HCT116 (cell line): ENCODE measurements at regions not wholly inside any gene's neighbourhood (a gene's known extent, or its start where the extent isn't known, plus 50 kb on each side); places are given as distances from the start of the nearest gene placed in this dataset.

Source experiments
- ATAC-seq: fragments of 200-7000 bp; cut with Tn5 transposase; 2 replicates; pipeline ENCODE4 v1.9.1; 2020; ENCODE audit warnings: mild to moderate bottlenecking, moderate library complexity
- BruUV-seq: library from RNA; stranded (reverse); fragments of 400-500 nt; replicated peaks from 2 replicates; lab custom pipeline; 2021; lab: Mats Ljungman, UMichigan
- CTCF ChIA-PET: fragments of 300-600 bp; sonication (Branson Sonifier 250); formaldehyde crosslinking; loops from one replicate; lab custom pipeline; 2021; ENCODE audit warnings: antibody characterized with exemption; lab: Charles Lee
- POLR2A ChIA-PET: fragments of 300-600, 350-600 bp; sonication (Branson Sonifier 250); formaldehyde crosslinking; loops from one replicate; lab custom pipeline; 2021; ENCODE audit warnings: antibody characterized with exemption; lab: Charles Lee
- RAD21 ChIA-PET, 2 experiments: fragments of 300-600 bp; sonication (Branson Sonifier 250); formaldehyde crosslinking; loops; one replicate each; lab custom pipeline; 2023; ENCODE audit warnings: low total read pairs in 2 of 2; ENCODE audit not compliant: uncharacterized antibody in 2 of 2, unreplicated experiment in 2 of 2, low non-redundant PET in 1 of 2; lab: Charles Lee
- DNase-seq: peaks from one replicate; pipeline ENCODE4 v3.0.0-alpha.2; 2010; ENCODE audit warnings: low read depth, low spot score
- H2AFZ ChIP-seq: fragments of 200-600 bp; shearing (Covaris generic), sonication (generic); 2 replicates; pipeline ENCODE4 v1.6.1; 2017; ENCODE audit warnings: low read depth, mixed run types, mixed read lengths, antibody characterized with exemption, low read length; ENCODE audit not compliant: poor library complexity, severe bottlenecking
- H3K27ac ChIP-seq: 2 replicates; pipeline ENCODE4 v1.5.1; 2012; ENCODE audit warnings: low read depth, low read length
- H3K27me3 ChIP-seq: fragments of 200-600 bp; sonication (generic); 2 replicates; pipeline ENCODE4 v1.6.1; 2016; ENCODE audit warnings: mixed run types, low read length, mixed read lengths; ENCODE audit not compliant: insufficient read depth
- H3K36me3 ChIP-seq, 2 experiments: fragments of 200-500 bp in 1 of 2; fragments of 200-600 bp in 1 of 2; sonication (Bioruptor generic) in 1 of 2; sonication (generic) in 1 of 2; 2 replicates each; pipeline versions ENCODE4 v1.5.1 to v1.6.1; 2014 to 2016; ENCODE audit warnings: low read length in 2 of 2, inconsistent platforms in 1 of 2, mixed read lengths in 1 of 2, mixed run types in 1 of 2; ENCODE audit not compliant: insufficient read depth in 2 of 2, control insufficient read depth in 1 of 2
- H3K4me1 ChIP-seq, 2 experiments: fragments of 200-600 bp in 1 of 2; sonication (generic) in 1 of 2; 2 replicates each; pipeline versions ENCODE4 v1.5.1 to v1.6.1; 2012 to 2017; ENCODE audit warnings: low read length in 2 of 2, inconsistent platforms in 1 of 2, mild to moderate bottlenecking in 1 of 2, mixed read lengths in 1 of 2, mixed run types in 1 of 2, moderate library complexity in 1 of 2; ENCODE audit not compliant: insufficient read depth in 2 of 2, control insufficient read depth in 1 of 2
- H3K4me2 ChIP-seq: fragments of 200-600 bp; sonication (generic); 2 replicates; pipeline ENCODE4 v1.6.1; 2017; ENCODE audit warnings: mixed run types, low read length, mixed read lengths
- H3K4me3 ChIP-seq, 2 experiments: fragments of 200-600 bp in 1 of 2; sonication (generic) in 1 of 2; replicated peaks in 1 of 2; 2 replicates each; pipeline ENCODE4 v1.5.1; 2011 to 2016; ENCODE audit warnings: low read length in 2 of 2, control low read depth in 1 of 2, low read depth in 1 of 2, mild to moderate bottlenecking in 1 of 2, mixed read lengths in 1 of 2, mixed run types in 1 of 2
- H3K79me2 ChIP-seq: fragments of 200-600 bp; sonication (generic); 2 replicates; pipeline ENCODE4 v1.6.1; 2017; ENCODE audit warnings: mild to moderate bottlenecking, mixed run types, low read length, moderate library complexity, mixed read lengths; ENCODE audit not compliant: insufficient read depth
- H3K9ac ChIP-seq: fragments of 200-600 bp; sonication (generic); 2 replicates; pipeline ENCODE4 v1.6.1; 2016; ENCODE audit warnings: low read length, mixed read lengths
- H3K9me2 ChIP-seq: fragments of 200-600 bp; sonication (generic), shearing (Covaris generic); 2 replicates; pipeline ENCODE4 v1.6.1; 2017; ENCODE audit warnings: mixed run types, mild to moderate bottlenecking, moderate library complexity; ENCODE audit not compliant: insufficient read depth
- H3K9me3 ChIP-seq, 2 experiments: fragments of 200-500 bp in 1 of 2; fragments of 200-600 bp in 1 of 2; sonication (Bioruptor generic) in 1 of 2; sonication (generic) in 1 of 2; 2 replicates each; pipeline ENCODE4 v1.6.1; 2014 to 2017; ENCODE audit warnings: low read length in 2 of 2, mixed read lengths in 2 of 2, inconsistent platforms in 1 of 2, low read depth in 1 of 2, mild to moderate bottlenecking in 1 of 2, mixed run types in 1 of 2, moderate library complexity in 1 of 2; ENCODE audit not compliant: control insufficient read depth in 1 of 2, insufficient read depth in 1 of 2
- H4K20me1 ChIP-seq: fragments of 200-600 bp; sonication (generic), shearing (Covaris generic); 2 replicates; pipeline ENCODE4 v1.6.1; 2017; ENCODE audit warnings: mixed run types, mild to moderate bottlenecking, moderate library complexity; ENCODE audit not compliant: insufficient read depth
- CBX3 ChIP-seq: IDR thresholded peaks from 2 replicates; pipeline ENCODE4 v1.6.1; 2012; ENCODE audit warnings: low read depth
- CEBPB ChIP-seq: IDR thresholded peaks from 2 replicates; pipeline ENCODE4 v1.6.1; 2012; ENCODE audit warnings: low read depth
- EGR1 ChIP-seq: IDR thresholded peaks from 2 replicates; pipeline ENCODE4 v1.6.1; 2012; ENCODE audit warnings: low read depth
- ELF1 ChIP-seq: IDR thresholded peaks from 2 replicates; pipeline ENCODE4 v1.6.1; 2012; ENCODE audit warnings: low read depth, borderline replicate concordance
- EZH2 ChIP-seq: fragments of 200-600 bp; sonication (generic); IDR thresholded peaks from 2 replicates; pipeline ENCODE4 v1.6.1; 2017; ENCODE audit warnings: antibody characterized with exemption, mixed run types
- EZH2phosphoT487 ChIP-seq: fragments of 200-600 bp; IDR thresholded peaks from 2 replicates; pipeline ENCODE4 v1.6.1; 2018; ENCODE audit warnings: antibody characterized with exemption, borderline replicate concordance
- JUND ChIP-seq: IDR thresholded peaks from 2 replicates; pipeline ENCODE4 v1.6.1; 2012
- POLR2A ChIP-seq: IDR thresholded peaks from 2 replicates; pipeline ENCODE4 v1.7.0; 2011; ENCODE audit warnings: borderline replicate concordance; ENCODE audit not compliant: insufficient read depth, insufficient read length; ENCODE audit errors: extremely low read depth
- POLR2AphosphoS5 ChIP-seq: IDR thresholded peaks from 2 replicates; pipeline ENCODE4 v1.6.1; 2011; ENCODE audit warnings: mild to moderate bottlenecking, low read depth, low read length, moderate library complexity
- SIN3A ChIP-seq: IDR thresholded peaks from 2 replicates; pipeline ENCODE4 v1.6.1; 2012; ENCODE audit warnings: low read depth
- SRF ChIP-seq: IDR thresholded peaks from 2 replicates; pipeline ENCODE4 v1.6.1; 2012; ENCODE audit warnings: low read depth
- ZNF274 ChIP-seq: fragments of 200-500 bp; sonication (Bioruptor generic); IDR thresholded peaks from 2 replicates; pipeline ENCODE4 v1.6.1; 2014; ENCODE audit warnings: mild to moderate bottlenecking, low read depth, low read length, inconsistent platforms
- intact Hi-C: fragments of 100-400 bp; cut with micrococcal nuclease; formaldehyde crosslinking; loops from 2 replicates; pipeline ENCODE4 v1.10.0; 2022
- TF ChIP-seq, protein P1 (sequence below): IDR thresholded peaks from 2 replicates; pipeline ENCODE4 v1.6.1; 2012; ENCODE audit warnings: low read depth
- TF ChIP-seq, protein P2 (sequence below): IDR thresholded peaks from 2 replicates; pipeline ENCODE4 v1.6.1; 2011; ENCODE audit warnings: mild to moderate bottlenecking, low read length, moderate library complexity; ENCODE audit not compliant: insufficient replicate concordance; ENCODE audit errors: extremely low read depth
- TF ChIP-seq, protein P3 (sequence below): IDR thresholded peaks from 2 replicates; pipeline ENCODE4 v1.6.1; 2012

DNA sequence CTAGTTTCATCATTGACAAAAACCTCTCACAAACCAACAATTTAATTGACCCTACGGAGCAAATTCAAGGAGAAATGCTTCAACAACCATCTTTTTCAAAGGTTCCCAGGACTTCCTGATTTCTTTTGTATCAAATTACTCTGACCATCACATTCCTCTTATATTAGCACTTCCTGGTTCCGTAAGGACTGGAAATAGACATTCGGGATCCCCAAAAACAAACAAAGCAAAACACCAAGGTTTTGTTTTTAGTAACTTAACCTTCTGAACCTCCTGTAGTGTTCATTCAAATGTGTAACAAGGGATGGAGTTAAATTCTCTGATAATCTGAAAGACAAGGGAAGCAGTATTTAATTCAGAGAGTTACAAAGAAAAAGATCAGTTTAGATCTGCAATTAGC lies 387.6 kb upstream of the NRP1 start:
- no peak for ATAC-seq
- BruUV-seq: no TSS peak
- ChIA-PET RAD21 (no interaction called here), POLR2A (no interaction called here), CTCF (no interaction called here)
- Histone ChIP-seq H3K27ac (no peak overlapping the region), H3K9me3 (no peaks in the 10 kb centered on the region), H4K20me1 (no peaks in the 10 kb centered on the region), H3K4me2 (no peak overlapping the region), H3K4me3 (no peak overlapping the region), H3K27me3 (no peaks in the 10 kb centered on the region), H3K9ac (no peak overlapping the region), H3K36me3 (no peaks in the 10 kb centered on the region), H3K9me2 (no peaks in the 10 kb centered on the region), H2AFZ (no peak overlapping the region), H3K79me2 (no peaks in the 10 kb centered on the region), H3K4me1 (no peaks in the 10 kb centered on the region)
- intact Hi-C loops: no loop called here
- TF ChIP-seq ZNF274 (no peak), JUND (no peak), SRF (no peak), EZH2phosphoT487 (no peak), EGR1 (no peak), EZH2 (no peak)
- TF ChIP-seq, protein P1, sequence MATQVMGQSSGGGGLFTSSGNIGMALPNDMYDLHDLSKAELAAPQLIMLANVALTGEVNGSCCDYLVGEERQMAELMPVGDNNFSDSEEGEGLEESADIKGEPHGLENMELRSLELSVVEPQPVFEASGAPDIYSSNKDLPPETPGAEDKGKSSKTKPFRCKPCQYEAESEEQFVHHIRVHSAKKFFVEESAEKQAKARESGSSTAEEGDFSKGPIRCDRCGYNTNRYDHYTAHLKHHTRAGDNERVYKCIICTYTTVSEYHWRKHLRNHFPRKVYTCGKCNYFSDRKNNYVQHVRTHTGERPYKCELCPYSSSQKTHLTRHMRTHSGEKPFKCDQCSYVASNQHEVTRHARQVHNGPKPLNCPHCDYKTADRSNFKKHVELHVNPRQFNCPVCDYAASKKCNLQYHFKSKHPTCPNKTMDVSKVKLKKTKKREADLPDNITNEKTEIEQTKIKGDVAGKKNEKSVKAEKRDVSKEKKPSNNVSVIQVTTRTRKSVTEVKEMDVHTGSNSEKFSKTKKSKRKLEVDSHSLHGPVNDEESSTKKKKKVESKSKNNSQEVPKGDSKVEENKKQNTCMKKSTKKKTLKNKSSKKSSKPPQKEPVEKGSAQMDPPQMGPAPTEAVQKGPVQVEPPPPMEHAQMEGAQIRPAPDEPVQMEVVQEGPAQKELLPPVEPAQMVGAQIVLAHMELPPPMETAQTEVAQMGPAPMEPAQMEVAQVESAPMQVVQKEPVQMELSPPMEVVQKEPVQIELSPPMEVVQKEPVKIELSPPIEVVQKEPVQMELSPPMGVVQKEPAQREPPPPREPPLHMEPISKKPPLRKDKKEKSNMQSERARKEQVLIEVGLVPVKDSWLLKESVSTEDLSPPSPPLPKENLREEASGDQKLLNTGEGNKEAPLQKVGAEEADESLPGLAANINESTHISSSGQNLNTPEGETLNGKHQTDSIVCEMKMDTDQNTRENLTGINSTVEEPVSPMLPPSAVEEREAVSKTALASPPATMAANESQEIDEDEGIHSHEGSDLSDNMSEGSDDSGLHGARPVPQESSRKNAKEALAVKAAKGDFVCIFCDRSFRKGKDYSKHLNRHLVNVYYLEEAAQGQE: no peak
- DNase-seq: no peak

DNA sequence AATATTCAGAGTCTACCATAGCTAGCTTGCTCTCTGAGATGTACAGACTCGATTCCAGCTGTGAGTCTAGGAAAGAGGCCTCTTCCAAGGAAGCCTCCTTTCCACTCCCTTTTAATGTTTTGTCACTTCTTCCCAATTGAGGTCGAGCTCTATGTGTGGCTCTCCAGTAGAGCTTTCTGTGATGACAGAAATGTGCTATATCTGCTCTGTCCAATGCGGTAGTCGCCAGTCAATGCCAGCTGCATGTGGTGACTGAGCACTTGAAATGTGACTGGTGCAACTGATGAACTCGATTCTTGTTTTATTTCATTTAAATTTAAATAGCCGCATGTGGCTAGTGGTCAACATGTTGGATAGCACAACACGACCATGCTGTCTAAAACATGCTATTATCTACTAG lies 387.0 kb upstream of the NRP1 start:
- intact Hi-C loops: no loop called here
- POLR2A ChIA-PET: no interaction called here
- DNase-seq (no peak), ATAC-seq (no peak)
- H4K20me1 ChIP-seq: no peaks in the 10 kb centered on the region
- no peaks in the 10 kb centered on the region for H3K27me3 ChIP-seq
- no peak overlapping the region for H3K27ac ChIP-seq
- H3K36me3 ChIP-seq: no peaks in the 10 kb centered on the region
- no peaks in the 10 kb centered on the region for H3K79me2 ChIP-seq
- no TSS peak for BruUV-seq
- no peak overlapping the region for H3K9ac ChIP-seq
- RAD21 ChIA-PET: no interaction called here
- no peak overlapping the region for H3K4me2 ChIP-seq
- no peak overlapping the region for H2AFZ ChIP-seq
- CTCF ChIA-PET: no interaction called here
- H3K4me1 ChIP-seq: no peaks in the 10 kb centered on the region
- no peaks in the 10 kb centered on the region for H3K9me3 ChIP-seq
- H3K4me3 ChIP-seq: no peak overlapping the region
- H3K9me2 ChIP-seq: no peaks in the 10 kb centered on the region
- TF ChIP-seq EZH2phosphoT487 (no peak), ELF1 (no peak), ZNF274 (no peak), POLR2A (no peak), POLR2AphosphoS5 (no peak), CBX3 (no peak), CEBPB (no peak), SRF (no peak), SIN3A (no peak)
- TF ChIP-seq, protein P2, sequence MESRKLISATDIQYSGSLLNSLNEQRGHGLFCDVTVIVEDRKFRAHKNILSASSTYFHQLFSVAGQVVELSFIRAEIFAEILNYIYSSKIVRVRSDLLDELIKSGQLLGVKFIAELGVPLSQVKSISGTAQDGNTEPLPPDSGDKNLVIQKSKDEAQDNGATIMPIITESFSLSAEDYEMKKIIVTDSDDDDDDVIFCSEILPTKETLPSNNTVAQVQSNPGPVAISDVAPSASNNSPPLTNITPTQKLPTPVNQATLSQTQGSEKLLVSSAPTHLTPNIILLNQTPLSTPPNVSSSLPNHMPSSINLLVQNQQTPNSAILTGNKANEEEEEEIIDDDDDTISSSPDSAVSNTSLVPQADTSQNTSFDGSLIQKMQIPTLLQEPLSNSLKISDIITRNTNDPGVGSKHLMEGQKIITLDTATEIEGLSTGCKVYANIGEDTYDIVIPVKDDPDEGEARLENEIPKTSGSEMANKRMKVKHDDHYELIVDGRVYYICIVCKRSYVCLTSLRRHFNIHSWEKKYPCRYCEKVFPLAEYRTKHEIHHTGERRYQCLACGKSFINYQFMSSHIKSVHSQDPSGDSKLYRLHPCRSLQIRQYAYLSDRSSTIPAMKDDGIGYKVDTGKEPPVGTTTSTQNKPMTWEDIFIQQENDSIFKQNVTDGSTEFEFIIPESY: no peak
- TF ChIP-seq, protein P3, sequence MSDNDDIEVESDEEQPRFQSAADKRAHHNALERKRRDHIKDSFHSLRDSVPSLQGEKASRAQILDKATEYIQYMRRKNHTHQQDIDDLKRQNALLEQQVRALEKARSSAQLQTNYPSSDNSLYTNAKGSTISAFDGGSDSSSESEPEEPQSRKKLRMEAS: no peak
